CD14-positive monocyte (primary cell): ENCODE measurements at regions not wholly inside any gene's neighbourhood (a gene's known extent, or its start where the extent isn't known, plus 50 kb on each side); places are given as distances from the start of the nearest gene placed in this dataset.

Source experiments
- DNase-seq, 3 donors: peaks; one replicate each; pipeline ENCODE4 v3.0.0-alpha.2; 2011 to 2022
- H2AFZ ChIP-seq: 2 replicates; pipeline ENCODE4 v1.6.0; 2012; ENCODE audit warnings: mild to moderate bottlenecking, low read depth, low read length, inconsistent platforms; ENCODE audit not compliant: insufficient read depth, poor library complexity, severe bottlenecking
- H3K27ac ChIP-seq, 2 donors: 1 replicate in 1 of 2; 2 replicates in 1 of 2; pipeline ENCODE4 v1.5.1; 2012 to 2013; ENCODE audit warnings: low read length in 2 of 2, control low read depth in 1 of 2, inconsistent platforms in 1 of 2, low read depth in 1 of 2, mild to moderate bottlenecking in 1 of 2
- H3K27me3 ChIP-seq, 2 donors: one replicate each; pipeline versions ENCODE4 v1.6.0 to v1.6.1; 2011 to 2013; ENCODE audit warnings: low read length in 2 of 2; ENCODE audit not compliant: control insufficient read depth in 2 of 2, insufficient read depth in 2 of 2
- H3K36me3 ChIP-seq, 2 donors: replicated peaks in 1 of 2; 1 replicate in 1 of 2; 2 replicates in 1 of 2; pipeline versions ENCODE4 v1.5.1 to v1.6.1; 2012 to 2013; ENCODE audit warnings: low read length in 2 of 2, control low read depth in 1 of 2, inconsistent platforms in 1 of 2, mild to moderate bottlenecking in 1 of 2; ENCODE audit not compliant: insufficient read depth in 2 of 2, control insufficient read depth in 1 of 2
- H3K4me1 ChIP-seq, 2 donors: 1 replicate in 1 of 2; 2 replicates in 1 of 2; pipeline versions ENCODE4 v1.5.1 to v1.6.1; 2012 to 2013; ENCODE audit warnings: low read length in 2 of 2, control low read depth in 1 of 2, inconsistent platforms in 1 of 2, mild to moderate bottlenecking in 1 of 2, moderate library complexity in 1 of 2; ENCODE audit not compliant: insufficient read depth in 2 of 2, control insufficient read depth in 1 of 2
- H3K4me2 ChIP-seq: replicated peaks from 2 replicates; pipeline ENCODE3; 2012; ENCODE audit warnings: low read length, moderate library complexity, mild to moderate bottlenecking; ENCODE audit not compliant: poor library complexity, severe bottlenecking; ENCODE audit errors: extremely low read depth
- H3K4me3 ChIP-seq, 3 experiments: fragments of 200-600 bp in 1 of 3; sonication (generic) in 1 of 3; replicated peaks in 1 of 3; 1 replicate in 2 of 3; 2 replicates in 1 of 3; pipeline ENCODE4 v1.5.1; 2011 to 2013; ENCODE audit warnings: low read length in 3 of 3, mild to moderate bottlenecking in 3 of 3, control low read depth in 2 of 3, low read depth in 2 of 3, inconsistent platforms in 1 of 3, moderate library complexity in 1 of 3
- H3K79me2 ChIP-seq: 2 replicates; pipeline ENCODE4 v1.6.0; 2012; ENCODE audit warnings: mild to moderate bottlenecking, control low read depth, inconsistent platforms, low read length, moderate library complexity; ENCODE audit not compliant: insufficient read depth
- H3K9ac ChIP-seq: 2 replicates; pipeline ENCODE4 v1.6.0; 2017; ENCODE audit warnings: low read length, mild to moderate bottlenecking; ENCODE audit not compliant: insufficient read depth, poor library complexity, severe bottlenecking
- H3K9me3 ChIP-seq, 2 donors: replicated peaks in 1 of 2; 1 replicate in 1 of 2; 2 replicates in 1 of 2; pipeline versions ENCODE4 v1.5.1 to v1.6.1; 2012 to 2013; ENCODE audit warnings: low read length in 2 of 2, control low read depth in 1 of 2; ENCODE audit not compliant: control insufficient read depth in 1 of 2, insufficient read depth in 1 of 2
- H4K20me1 ChIP-seq: 2 replicates; pipeline ENCODE4 v1.6.0; 2012; ENCODE audit warnings: mild to moderate bottlenecking, low read length, control low read depth, moderate library complexity; ENCODE audit not compliant: insufficient read depth
- H3K27ac Mint-ChIP-seq, 7 donors: one replicate each; pipeline ENCODE4 v1.8.0; 2020; ENCODE audit warnings: mild to moderate bottlenecking in 7 of 7, mixed read lengths in 7 of 7, moderate library complexity in 6 of 7, inconsistent platforms in 2 of 7
- H3K27me3 Mint-ChIP-seq, 3 donors: one replicate each; pipeline ENCODE4 v1.8.0; 2021 to 2022; ENCODE audit warnings: low read depth in 3 of 3, mild to moderate bottlenecking in 3 of 3, mixed read lengths in 3 of 3, moderate library complexity in 3 of 3, inconsistent platforms in 1 of 3
- H3K36me3 Mint-ChIP-seq, 2 donors: one replicate each; pipeline ENCODE4 v1.8.0; 2020; ENCODE audit warnings: mixed read lengths in 2 of 2, inconsistent platforms in 1 of 2, mild to moderate bottlenecking in 1 of 2
- H3K4me1 Mint-ChIP-seq: one replicate; pipeline ENCODE4 v1.8.0; 2020; ENCODE audit warnings: mild to moderate bottlenecking, mixed read lengths
- H3K4me3 Mint-ChIP-seq, 2 donors: one replicate each; pipeline ENCODE4 v1.8.0; 2020; ENCODE audit warnings: mild to moderate bottlenecking in 2 of 2, mixed read lengths in 2 of 2, moderate library complexity in 1 of 2
- H3K9me3 Mint-ChIP-seq, 7 donors: one replicate each; pipeline ENCODE4 v1.8.0; 2020 to 2022; ENCODE audit warnings: mixed read lengths in 7 of 7, mild to moderate bottlenecking in 6 of 7, moderate library complexity in 6 of 7, inconsistent platforms in 2 of 7
- CTCF ChIP-seq: fragments of 200-600 bp; IDR thresholded peaks from one replicate; pipeline ENCODE4 v1.8.0; 2022; ENCODE audit warnings: antibody characterized with exemption, mild to moderate bottlenecking
- intact Hi-C, 2 donors: fragments of 100-400 bp; cut with micrococcal nuclease; formaldehyde crosslinking; loops; one replicate each; pipeline versions ENCODE4 v1.15.0 to v1.15.1; 2023

- Histone ChIP-seq H2AFZ (no peak overlapping the region), H3K36me3 (no peaks in the 10 kb centered on the region), H3K27ac (no peak overlapping the region), H3K9ac (no peak overlapping the region), H3K9me3 (no peaks in the 10 kb centered on the region), H3K79me2 (no peaks in the 10 kb centered on the region), H3K4me2 (no peak overlapping the region), H3K4me3 (no peak overlapping the region), H3K4me1 (no peaks in the 10 kb centered on the region), H3K27me3 (no peaks in the 10 kb centered on the region), H4K20me1 (no peaks in the 10 kb centered on the region)
- no peak for DNase-seq
- H3K4me1 Mint-ChIP-seq: no peaks in the 10 kb centered on the region
- H3K9me3 Mint-ChIP-seq: peaks cover 0 to 9% (median 3%) of the 10 kb centered on the region in 7 donors
- H3K36me3 Mint-ChIP-seq: no peaks in the 10 kb centered on the region
- no peak overlapping the region for H3K4me3 Mint-ChIP-seq
- H3K27me3 Mint-ChIP-seq: peaks cover 0 to 2% (median 0%) of the 10 kb centered on the region in 3 donors
- TF ChIP-seq CTCF: no peak
- no peak overlapping the region for H3K27ac Mint-ChIP-seq
- intact Hi-C loops: no loop called here
These were observed 321.4 kb upstream of the SEMA6A start for GRCh38 chr5:116896001-116896400.

GRCh38 chr5:116892993-116893392 is 318.4 kb upstream of the SEMA6A start:
- Mint-ChIP-seq H3K4me3 (no peak overlapping the region), H3K4me1 (no peaks in the 10 kb centered on the region), H3K27ac (no peak overlapping the region), H3K9me3 (peaks cover 0 to 13% (median 3%) of the 10 kb centered on the region in 7 donors), H3K27me3 (peaks cover 0 to 2% (median 0%) of the 10 kb centered on the region in 3 donors), H3K36me3 (no peaks in the 10 kb centered on the region)
- no peaks in the 10 kb centered on the region for H3K36me3 ChIP-seq
- no peak overlapping the region for H2AFZ ChIP-seq
- H3K4me3 ChIP-seq: no peak overlapping the region
- intact Hi-C loops: no loop called here
- H3K4me1 ChIP-seq: no peaks in the 10 kb centered on the region
- no peak for DNase-seq
- peaks cover 2 to 4% of the 10 kb centered on the region in 2 donors for H3K9me3 ChIP-seq
- no peak overlapping the region for H3K9ac ChIP-seq
- H4K20me1 ChIP-seq: no peaks in the 10 kb centered on the region
- H3K27me3 ChIP-seq: no peaks in the 10 kb centered on the region
- H3K27ac ChIP-seq: no peak overlapping the region
- no peaks in the 10 kb centered on the region for H3K79me2 ChIP-seq
- TF ChIP-seq CTCF: no peak
- H3K4me2 ChIP-seq: no peak overlapping the region
